ENCODE measurements at regions not wholly inside any gene's neighbourhood (a gene's known extent, or its start where the extent isn't known, plus 50 kb on each side); places are given as distances from the start of the nearest gene placed in this dataset.

GRCh38 chr18:22260208-22260820 is 90.9 kb downstream of the GATA6 start:
- TF ChIP-seq EP300 (IDR thresholded peaks at IDR 0.05) (no peak), POLR2A (IDR thresholded peaks at IDR 0.05) (no peak)
- TF ChIP-seq, protein P1, sequence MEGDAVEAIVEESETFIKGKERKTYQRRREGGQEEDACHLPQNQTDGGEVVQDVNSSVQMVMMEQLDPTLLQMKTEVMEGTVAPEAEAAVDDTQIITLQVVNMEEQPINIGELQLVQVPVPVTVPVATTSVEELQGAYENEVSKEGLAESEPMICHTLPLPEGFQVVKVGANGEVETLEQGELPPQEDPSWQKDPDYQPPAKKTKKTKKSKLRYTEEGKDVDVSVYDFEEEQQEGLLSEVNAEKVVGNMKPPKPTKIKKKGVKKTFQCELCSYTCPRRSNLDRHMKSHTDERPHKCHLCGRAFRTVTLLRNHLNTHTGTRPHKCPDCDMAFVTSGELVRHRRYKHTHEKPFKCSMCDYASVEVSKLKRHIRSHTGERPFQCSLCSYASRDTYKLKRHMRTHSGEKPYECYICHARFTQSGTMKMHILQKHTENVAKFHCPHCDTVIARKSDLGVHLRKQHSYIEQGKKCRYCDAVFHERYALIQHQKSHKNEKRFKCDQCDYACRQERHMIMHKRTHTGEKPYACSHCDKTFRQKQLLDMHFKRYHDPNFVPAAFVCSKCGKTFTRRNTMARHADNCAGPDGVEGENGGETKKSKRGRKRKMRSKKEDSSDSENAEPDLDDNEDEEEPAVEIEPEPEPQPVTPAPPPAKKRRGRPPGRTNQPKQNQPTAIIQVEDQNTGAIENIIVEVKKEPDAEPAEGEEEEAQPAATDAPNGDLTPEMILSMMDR (IDR thresholded peaks at IDR 0.05), result no peak
